K562 (cell line): ENCODE measurements at regions not wholly inside any gene's neighbourhood (a gene's known extent, or its start where the extent isn't known, plus 50 kb on each side); places are given as distances from the start of the nearest gene placed in this dataset.

Experiments used
- POLR2A ChIP-seq: fragments of 450-650 bp; conservative IDR thresholded peaks from 2 replicates; pipeline ENCODE4 v1.6.1; 2016
- U2AF2 ChIP-seq: fragments of 200-400 bp; formaldehyde crosslinking; optimal IDR thresholded peaks from 2 replicates; pipeline ENCODE3; 2017; ENCODE audit warnings: low read depth, mild to moderate bottlenecking, low read length
- YBX1 ChIP-seq: fragments of 450-650 bp; IDR thresholded peaks from 2 replicates; pipeline ENCODE4 v1.7.1; 2016; ENCODE audit warnings: mild to moderate bottlenecking
- ZNF609 ChIP-seq: sonication (generic); formaldehyde crosslinking; IDR thresholded peaks from 2 replicates; pipeline ENCODE4 v1.8.1; 2023; ENCODE audit warnings: missing genetic modification reagents, mild to moderate bottlenecking, borderline replicate concordance

GRCh38 chr7:45484094-45484493 is 90.1 kb upstream of the ADCY1 start:
- TF ChIP-seq POLR2A (no peak), YBX1 (no peak), ZNF609 (CRISPR knock-in tag) (no peak), U2AF2 (no peak)
